GM23338 (cell line): ENCODE measurements at regions not wholly inside any gene's neighbourhood (a gene's known extent, or its start where the extent isn't known, plus 50 kb on each side); places are given as distances from the start of the nearest gene placed in this dataset.

Experiments
- CTCF ChIP-seq, 2 experiments: fragments of 200-600 bp in 1 of 2; sonication (generic) in 1 of 2; conservative IDR thresholded peaks; 2 replicates each; pipeline versions ENCODE4 v1.5.1 to v1.6.1; 2016 to 2017; ENCODE audit warnings: antibody characterized with exemption in 2 of 2, low read depth in 2 of 2, mild to moderate bottlenecking in 2 of 2, moderate library complexity in 1 of 2
- JUNB ChIP-seq: IDR thresholded peaks from one replicate; pipeline ENCODE4 v1.6.1; 2016; ENCODE audit warnings: antibody characterized with exemption; ENCODE audit not compliant: unreplicated experiment

- TF ChIP-seq JUNB (no peak), CTCF (conservative IDR thresholded peaks at IDR 0.05; ENCODE audit: low read depth in 2 of 2) (no peak)
These were observed 300.9 kb upstream of the SYT4 start for GRCh38 chr18:43578211-43578610.
